ENCODE measurements at regions not wholly inside any gene's neighbourhood (a gene's known extent, or its start where the extent isn't known, plus 50 kb on each side); places are given as distances from the start of the nearest gene placed in this dataset.

GRCh38 chr13:56189978-56190377 lies 950.7 kb upstream of the PRR20A start:
- no peak for DNase-seq (ENCODE audit: low read depth)
- in situ Hi-C loops (cut with HindIII; ENCODE audit: low sequenced_read_pairs), result no loop called here
- TF ChIP-seq, protein P1, sequence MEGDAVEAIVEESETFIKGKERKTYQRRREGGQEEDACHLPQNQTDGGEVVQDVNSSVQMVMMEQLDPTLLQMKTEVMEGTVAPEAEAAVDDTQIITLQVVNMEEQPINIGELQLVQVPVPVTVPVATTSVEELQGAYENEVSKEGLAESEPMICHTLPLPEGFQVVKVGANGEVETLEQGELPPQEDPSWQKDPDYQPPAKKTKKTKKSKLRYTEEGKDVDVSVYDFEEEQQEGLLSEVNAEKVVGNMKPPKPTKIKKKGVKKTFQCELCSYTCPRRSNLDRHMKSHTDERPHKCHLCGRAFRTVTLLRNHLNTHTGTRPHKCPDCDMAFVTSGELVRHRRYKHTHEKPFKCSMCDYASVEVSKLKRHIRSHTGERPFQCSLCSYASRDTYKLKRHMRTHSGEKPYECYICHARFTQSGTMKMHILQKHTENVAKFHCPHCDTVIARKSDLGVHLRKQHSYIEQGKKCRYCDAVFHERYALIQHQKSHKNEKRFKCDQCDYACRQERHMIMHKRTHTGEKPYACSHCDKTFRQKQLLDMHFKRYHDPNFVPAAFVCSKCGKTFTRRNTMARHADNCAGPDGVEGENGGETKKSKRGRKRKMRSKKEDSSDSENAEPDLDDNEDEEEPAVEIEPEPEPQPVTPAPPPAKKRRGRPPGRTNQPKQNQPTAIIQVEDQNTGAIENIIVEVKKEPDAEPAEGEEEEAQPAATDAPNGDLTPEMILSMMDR (IDR thresholded peaks at IDR 0.05; ENCODE audit: low read depth, low read length, missing control alignments), result no peak
- H3K4me3 ChIP-seq (ENCODE audit: low read depth, low read length), result no peak overlapping the region

GRCh38 chr13:56198350-56198749 lies 942.4 kb upstream of the PRR20A start:
- DNase-seq (ENCODE audit: low read depth), result no peak
- in situ Hi-C loops (cut with HindIII; ENCODE audit: low sequenced_read_pairs), result no loop called here
- TF ChIP-seq, protein P1 (IDR thresholded peaks at IDR 0.05; ENCODE audit: low read depth, low read length, missing control alignments), result no peak
- H3K4me3 ChIP-seq (ENCODE audit: low read depth, low read length), result no peak overlapping the region

DNA sequence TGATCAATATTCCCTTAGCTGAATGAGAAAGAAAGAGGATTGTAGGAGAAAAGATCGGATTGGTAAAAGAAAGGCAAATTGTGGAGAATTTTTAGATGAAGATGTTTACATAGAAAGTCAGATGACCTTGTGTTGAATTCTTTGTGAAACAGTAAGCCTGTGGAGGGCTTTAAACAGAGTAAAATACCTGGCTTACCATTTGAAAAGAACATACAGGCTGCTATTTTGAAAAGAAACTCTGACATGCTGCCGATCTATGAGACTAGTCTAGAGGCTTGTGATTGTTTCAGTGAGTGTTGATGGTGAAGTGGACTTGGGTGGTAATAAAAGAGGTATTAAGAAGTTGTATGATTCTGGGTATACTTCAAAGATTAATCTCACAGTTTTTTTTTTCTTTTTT lies 938.9 kb upstream of the PRR20A start:
- TF ChIP-seq, protein P1 (IDR thresholded peaks at IDR 0.05; ENCODE audit: low read depth, low read length, missing control alignments), result no peak
- in situ Hi-C loops (cut with HindIII; ENCODE audit: low sequenced_read_pairs), result no loop called here
- H3K4me3 ChIP-seq (ENCODE audit: low read depth, low read length), result no peak overlapping the region
- DNase-seq (ENCODE audit: low read depth), result no peak

DNA sequence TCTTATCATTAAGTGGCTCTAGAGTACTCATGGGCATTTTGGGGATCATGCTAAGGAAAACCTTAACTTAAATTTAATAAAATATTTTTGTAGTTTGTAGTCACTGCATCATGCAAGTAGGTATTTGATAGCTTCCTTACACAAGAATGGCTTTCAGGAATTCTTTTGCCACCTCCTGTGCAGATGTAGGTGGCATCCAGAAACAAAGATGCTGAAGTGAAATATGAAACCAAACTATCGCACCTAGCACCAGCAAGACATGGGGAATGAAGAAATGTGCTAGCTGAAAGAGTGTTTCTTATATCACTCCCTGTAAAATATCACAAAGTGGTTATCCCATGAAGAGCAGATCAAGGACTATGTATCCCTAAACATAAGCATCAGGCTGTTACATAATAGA lies 924.5 kb upstream of the PRR20A start:
- in situ Hi-C loops (cut with HindIII; ENCODE audit: low sequenced_read_pairs), result no loop called here

GRCh38 chr13:56247692-56248091 lies 893.0 kb upstream of the PRR20A start:
- in situ Hi-C loops (cut with HindIII; ENCODE audit: low sequenced_read_pairs), result no loop called here
- TF ChIP-seq, protein P1 (IDR thresholded peaks at IDR 0.05; ENCODE audit: low read depth, low read length, missing control alignments), result no peak
- no peak for DNase-seq (ENCODE audit: low read depth)
- H3K4me3 ChIP-seq (ENCODE audit: low read depth, low read length), result no peak overlapping the region

More for the DNA sequence above, 924.5 kb upstream of the PRR20A start:
- TF ChIP-seq, protein P1 (IDR thresholded peaks at IDR 0.05; ENCODE audit: low read depth, low read length, missing control alignments), result no peak
- DNase-seq (ENCODE audit: low read depth), result no peak
- no peak overlapping the region for H3K4me3 ChIP-seq (ENCODE audit: low read depth, low read length)

GRCh38 chr13:56271686-56272085 lies 869.0 kb upstream of the PRR20A start:
- no peak for DNase-seq (ENCODE audit: low read depth)
- TF ChIP-seq, protein P1 (IDR thresholded peaks at IDR 0.05; ENCODE audit: low read depth, low read length, missing control alignments), result no peak
- in situ Hi-C loops (cut with HindIII; ENCODE audit: low sequenced_read_pairs), result no loop called here

More at GRCh38 chr13:56271686-56272085, 869.0 kb upstream of the PRR20A start:
- no peak overlapping the region for H3K4me3 ChIP-seq (ENCODE audit: low read depth, low read length)
